Panc1 (cell line): ENCODE measurements at regions not wholly inside any gene's neighbourhood (a gene's known extent, or its start where the extent isn't known, plus 50 kb on each side); places are given as distances from the start of the nearest gene placed in this dataset.

Source experiments
- ATAC-seq: fragments of 200-7000 bp; cut with Tn5 transposase; 2 replicates; pipeline ENCODE4 v1.9.1; 2020; ENCODE audit warnings: mild to moderate bottlenecking, moderate library complexity
- BruUV-seq: library from RNA; stranded (reverse); fragments of 400-500 nt; replicated peaks from 2 replicates; lab custom pipeline; 2021; lab: Mats Ljungman, UMichigan
- CTCF ChIA-PET: fragments of 300-600 bp; sonication (Branson Sonifier 250); formaldehyde crosslinking; loops from one replicate; lab custom pipeline; 2022; ENCODE audit warnings: antibody characterized with exemption; lab: Charles Lee
- POLR2A ChIA-PET: fragments of 300-600 bp; sonication (Branson Sonifier 250); formaldehyde crosslinking; loops from one replicate; lab custom pipeline; 2022; ENCODE audit warnings: antibody characterized with exemption; lab: Charles Lee
- DNase-seq: peaks from one replicate; pipeline ENCODE4 v3.0.0-alpha.2; 2010; ENCODE audit warnings: low read depth, low spot score
- H3K27ac ChIP-seq: 2 replicates; pipeline ENCODE4 v1.5.1; 2011; ENCODE audit warnings: mild to moderate bottlenecking, low read length, inconsistent platforms
- H3K27me3 ChIP-seq: fragments of 200-500 bp; sonication (Bioruptor generic); 2 replicates; pipeline ENCODE4 v1.6.0; 2014; ENCODE audit warnings: low read length, inconsistent platforms; ENCODE audit not compliant: control insufficient read depth, insufficient read depth
- H3K36me3 ChIP-seq: fragments of 200-500 bp; sonication (Bioruptor generic); 2 replicates; pipeline ENCODE4 v1.5.1; 2014; ENCODE audit warnings: inconsistent platforms, mild to moderate bottlenecking, low read length, moderate library complexity; ENCODE audit not compliant: control insufficient read depth, insufficient read depth
- H3K4me1 ChIP-seq: 2 replicates; pipeline ENCODE4 v1.5.1; 2011; ENCODE audit warnings: inconsistent platforms, mild to moderate bottlenecking, low read length, moderate library complexity; ENCODE audit not compliant: control insufficient read depth, insufficient read depth
- H3K4me3 ChIP-seq, 2 experiments: 2 replicates each; pipeline ENCODE4 v1.5.1; 2011 to 2012; ENCODE audit warnings: low read depth in 2 of 2, low read length in 2 of 2, mild to moderate bottlenecking in 2 of 2, inconsistent platforms in 1 of 2, moderate library complexity in 1 of 2
- H3K9me3 ChIP-seq: fragments of 200-500 bp; sonication (Bioruptor generic); 2 replicates; pipeline ENCODE4 v1.5.1; 2014; ENCODE audit warnings: low read depth, mild to moderate bottlenecking, inconsistent platforms, low read length, moderate library complexity; ENCODE audit not compliant: control insufficient read depth, insufficient read depth
- CTCF ChIP-seq: fragments of 450-650 bp; IDR thresholded peaks from 2 replicates; pipeline ENCODE4 v1.5.1; 2017; ENCODE audit warnings: mild to moderate bottlenecking
- POLR2AphosphoS5 ChIP-seq: IDR thresholded peaks from 2 replicates; pipeline ENCODE4 v1.6.1; 2012; ENCODE audit warnings: mild to moderate bottlenecking, low read depth, low read length, moderate library complexity
- REST ChIP-seq, 2 experiments: IDR thresholded peaks; 2 replicates each; pipeline ENCODE4 v1.6.1; 2011 to 2012; ENCODE audit warnings: low read depth in 2 of 2, control low read depth in 1 of 2, low read length in 1 of 2, mild to moderate bottlenecking in 1 of 2, moderate library complexity in 1 of 2; ENCODE audit not compliant: insufficient read depth in 1 of 2
- SIN3A ChIP-seq: IDR thresholded peaks from 2 replicates; pipeline ENCODE4 v1.6.1; 2012; ENCODE audit warnings: low read depth, mild to moderate bottlenecking, low read length, moderate library complexity, borderline replicate concordance; ENCODE audit not compliant: insufficient read depth
- TCF7L2 ChIP-seq: IDR thresholded peaks from 2 replicates; pipeline ENCODE4 v1.6.1; 2011; ENCODE audit warnings: mild to moderate bottlenecking, low read depth, low read length, inconsistent platforms
- in situ Hi-C: cut with HindIII; loops from 2 replicates; pipeline ENCODE4 v1.10.0; 2016; ENCODE audit warnings: low sequenced_read_pairs, low pct_unique_long_range_greater_than_20kb
- intact Hi-C: fragments of 100-400 bp; cut with micrococcal nuclease; formaldehyde crosslinking; loops from one replicate; pipeline ENCODE4 v1.10.0; 2022; ENCODE audit not compliant: unreplicated experiment

- Histone ChIP-seq H3K27me3 (no peaks in the 10 kb centered on the region), H3K36me3 (no peaks in the 10 kb centered on the region), H3K4me3 (no peak overlapping the region), H3K9me3 (no peaks in the 10 kb centered on the region), H3K4me1 (no peaks in the 10 kb centered on the region), H3K27ac (no peak overlapping the region)
- no TSS peak for BruUV-seq
- TF ChIP-seq TCF7L2 (no peak), SIN3A (no peak), POLR2AphosphoS5 (no peak), CTCF (peak; percentile 49; the same call in 1 of the 2 replicates), REST (IDR thresholded peaks at IDR 0.05; ENCODE audit: insufficient read depth in 1 of 2, low read depth in 2 of 2, low read length in 1 of 2) (no peak)
- in situ Hi-C loops (no loop called here), intact Hi-C loops (no loop called here)
- ChIA-PET POLR2A (no interaction called here), CTCF (no interaction called here)
- no peak for DNase-seq
- ATAC-seq: peak; percentile 78; the same call in 1 of the 2 replicates
Measured at GRCh38 chr15:62241135-62241770, 76.2 kb upstream of the C2CD4B start.

GRCh38 chr15:62242999-62243398 lies 77.9 kb upstream of the C2CD4B start:
- in situ Hi-C loops (no loop called here), intact Hi-C loops (no loop called here)
- no peak for TF ChIP-seq CTCF
- no peak for TF ChIP-seq SIN3A
- TF ChIP-seq TCF7L2: no peak
- TF ChIP-seq POLR2AphosphoS5: no peak
- no peak for TF ChIP-seq REST (IDR thresholded peaks at IDR 0.05; ENCODE audit: insufficient read depth in 1 of 2, low read depth in 2 of 2, low read length in 1 of 2)
- DNase-seq: no peak
- Histone ChIP-seq H3K4me3 (no peak overlapping the region), H3K36me3 (no peaks in the 10 kb centered on the region), H3K27me3 (no peaks in the 10 kb centered on the region; the same call in 1 of the 2 replicates), H3K27ac (no peak overlapping the region), H3K9me3 (no peaks in the 10 kb centered on the region), H3K4me1 (no peaks in the 10 kb centered on the region)
- POLR2A ChIA-PET: no interaction called here
- CTCF ChIA-PET: no interaction called here
- ATAC-seq: no peak
- no TSS peak for BruUV-seq
